ENCODE measurements at regions not wholly inside any gene's neighbourhood (a gene's known extent, or its start where the extent isn't known, plus 50 kb on each side); places are given as distances from the start of the nearest gene placed in this dataset.

GRCh38 chr5:39896706-39897105 lies 471.9 kb upstream of the DAB2 start:
- DNase-seq (ENCODE audit: low read depth): no peak

DNA sequence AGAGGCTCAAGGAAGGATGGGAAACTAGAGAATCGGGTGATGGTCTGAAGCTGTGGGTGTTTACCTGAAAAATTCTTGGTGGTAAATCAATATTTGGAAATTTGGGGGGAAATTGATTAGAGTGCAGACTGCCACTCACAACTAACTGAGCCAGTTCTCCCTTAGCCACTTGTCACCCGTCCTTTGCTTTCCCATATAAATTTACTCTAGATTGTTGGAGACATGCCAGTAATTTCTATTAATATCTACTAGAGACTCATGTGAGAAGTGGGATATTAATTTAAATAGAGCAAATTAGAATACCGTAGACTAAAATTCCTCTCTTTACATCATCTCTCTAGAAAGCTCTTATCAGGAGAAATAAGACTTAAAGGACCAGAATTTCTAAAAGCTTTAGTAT lies 471.3 kb upstream of the DAB2 start:
- no peak for DNase-seq (ENCODE audit: low read depth)

DNA sequence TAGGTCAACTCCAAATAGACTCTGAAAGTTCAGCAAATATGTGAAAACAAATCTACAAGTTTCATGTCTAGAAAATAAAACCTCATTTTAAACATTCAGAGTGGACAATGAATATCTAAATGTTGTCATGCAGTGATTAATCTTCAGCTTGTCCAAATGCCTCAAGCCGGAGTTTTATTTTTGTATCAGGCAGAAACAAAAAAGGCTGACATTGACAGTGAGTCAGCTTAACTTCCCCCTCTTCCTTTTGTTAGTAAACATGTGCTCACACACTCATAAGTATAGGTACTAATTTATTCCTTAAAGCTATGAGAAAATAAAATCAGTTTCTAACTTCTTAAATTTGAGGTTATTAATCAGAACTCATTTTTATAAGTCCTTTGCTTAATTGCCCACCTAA lies 467.9 kb upstream of the DAB2 start:
- peak; percentile 69 for DNase-seq (ENCODE audit: low read depth)

DNA sequence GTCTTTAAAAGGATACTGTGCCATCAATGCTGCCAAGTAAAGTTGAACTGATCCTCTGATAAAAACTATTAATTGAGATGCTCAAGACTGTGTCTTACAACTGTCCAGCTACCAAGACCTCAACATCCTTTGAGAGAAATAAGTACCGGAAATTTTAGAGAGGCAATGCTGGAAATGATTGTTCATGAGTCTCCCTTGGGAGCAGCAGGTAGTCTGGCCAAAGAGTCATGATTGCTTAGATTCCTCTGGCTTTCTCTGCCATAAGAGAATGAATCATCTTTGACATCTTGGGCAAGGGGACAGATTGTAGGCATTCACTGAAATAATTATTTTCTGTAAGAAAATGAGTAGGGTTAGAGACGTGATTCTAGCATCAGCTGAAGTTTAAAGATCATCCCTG lies 466.6 kb upstream of the DAB2 start:
- peak; percentile 73 for DNase-seq (ENCODE audit: low read depth)

GRCh38 chr5:39880985-39881384 lies 456.2 kb upstream of the DAB2 start:
- DNase-seq (ENCODE audit: low read depth): no peak

- no peak for DNase-seq (ENCODE audit: low read depth)
Observed at GRCh38 chr5:39877479-39877878, 452.7 kb upstream of the DAB2 start.

GRCh38 chr5:39876146-39876545 lies 451.4 kb upstream of the DAB2 start:
- DNase-seq (ENCODE audit: low read depth): no peak

DNA sequence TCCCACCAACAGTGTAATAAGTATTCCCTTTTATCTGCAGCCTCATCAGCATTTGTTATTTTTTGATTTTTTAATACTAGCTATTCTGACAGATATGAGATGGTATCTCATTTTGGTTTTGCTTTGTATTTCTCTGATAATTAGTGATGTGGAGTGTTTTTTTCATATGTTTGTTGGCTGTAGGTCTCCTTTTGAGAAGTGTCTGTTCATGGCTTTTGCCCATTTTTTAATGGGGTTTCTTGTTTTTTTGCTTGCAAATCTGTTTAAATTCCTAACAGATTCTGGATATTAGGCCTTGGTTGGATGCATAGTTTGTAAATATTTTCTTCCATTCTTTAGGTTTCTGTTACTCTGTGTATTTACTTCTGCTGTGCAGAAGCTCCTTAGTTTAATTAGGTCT lies 445.4 kb upstream of the DAB2 start:
- no peak for DNase-seq (ENCODE audit: low read depth)

GRCh38 chr5:39869396-39869795 lies 444.6 kb upstream of the DAB2 start:
- DNase-seq (ENCODE audit: low read depth): no peak

DNA sequence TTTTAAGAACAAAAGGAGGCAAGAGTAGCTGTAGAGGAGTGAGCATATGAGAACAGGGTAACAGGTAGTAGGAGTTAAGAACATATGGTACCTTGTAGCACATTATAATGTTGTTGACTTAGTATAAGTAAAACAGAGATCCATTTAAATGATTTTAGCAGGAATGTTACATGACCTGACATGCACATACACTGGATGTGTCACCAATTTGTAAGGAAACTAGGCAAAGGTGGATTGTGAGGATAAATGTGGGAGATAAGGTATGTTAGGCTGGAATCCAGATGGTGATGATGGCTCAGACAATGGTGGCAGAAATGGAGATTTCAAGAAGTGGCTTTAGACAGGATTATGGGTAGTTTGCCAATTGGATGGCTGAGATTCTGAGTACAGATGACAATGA lies 443.1 kb upstream of the DAB2 start:
- no peak for DNase-seq (ENCODE audit: low read depth)

DNA sequence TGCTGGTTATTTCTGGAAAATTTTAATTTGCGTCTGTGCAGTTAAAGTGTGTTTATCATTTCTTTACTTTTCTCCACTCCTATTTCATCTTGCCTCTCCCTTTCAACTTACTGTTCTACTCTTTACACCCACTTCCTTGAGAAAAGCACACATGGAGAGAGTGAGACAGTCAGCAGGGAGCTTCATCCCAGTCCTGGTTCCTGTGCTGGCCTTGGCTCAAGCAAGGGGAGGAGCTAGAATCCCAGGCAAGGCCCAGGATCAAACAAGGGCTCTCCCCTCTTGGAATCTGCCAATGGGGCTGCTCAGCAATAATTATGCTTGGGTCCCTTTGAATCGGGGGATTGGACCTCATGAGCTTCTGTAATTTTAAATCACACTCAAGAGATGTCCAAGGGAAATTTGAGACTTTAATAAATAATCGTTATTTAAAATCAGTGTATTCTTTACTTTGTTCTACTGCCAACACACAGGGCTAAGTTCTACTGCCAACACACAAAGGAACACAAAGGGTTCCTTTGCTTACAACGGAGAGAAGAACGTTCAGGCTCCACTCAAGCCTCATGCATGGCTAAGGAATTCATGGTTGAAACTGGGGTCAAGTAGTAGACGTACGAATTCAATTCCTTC lies 439.3 kb upstream of the DAB2 start:
- no peak for DNase-seq (ENCODE audit: low read depth)

GRCh38 chr5:39857041-39857440 lies 432.3 kb upstream of the DAB2 start:
- no peak for DNase-seq (ENCODE audit: low read depth)

DNA sequence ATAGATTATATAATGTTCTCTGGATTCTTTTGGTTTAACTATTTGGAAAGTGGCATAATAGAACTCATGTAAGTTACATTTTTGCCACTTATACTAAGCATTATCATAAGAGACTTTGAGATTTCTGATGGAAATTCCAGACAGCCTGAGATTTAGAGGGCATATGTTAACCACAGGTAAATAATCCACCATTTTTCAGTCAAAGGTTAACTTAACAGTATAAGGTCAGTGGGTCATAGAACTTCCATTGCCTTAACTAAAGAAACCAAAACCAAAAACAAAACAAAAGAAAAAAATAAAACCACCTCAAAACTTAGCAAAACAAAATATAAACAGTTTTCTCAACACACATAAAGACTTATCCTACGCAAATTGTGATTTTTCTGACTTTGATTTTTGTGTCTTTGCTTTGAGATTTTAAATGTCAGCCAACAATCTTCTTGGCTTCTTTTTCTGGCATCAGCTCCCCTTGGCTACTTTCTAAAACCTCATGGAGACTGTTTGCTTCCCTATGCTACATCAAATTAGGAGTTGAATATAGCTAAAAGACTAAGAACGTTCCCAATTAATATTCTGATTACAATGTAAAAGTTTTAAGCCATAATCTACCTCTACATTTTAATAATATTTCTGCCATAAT lies 430.1 kb upstream of the DAB2 start:
- DNase-seq (ENCODE audit: low read depth): no peak

GRCh38 chr5:39850291-39850690 lies 425.5 kb upstream of the DAB2 start:
- DNase-seq (ENCODE audit: low read depth): no peak

DNA sequence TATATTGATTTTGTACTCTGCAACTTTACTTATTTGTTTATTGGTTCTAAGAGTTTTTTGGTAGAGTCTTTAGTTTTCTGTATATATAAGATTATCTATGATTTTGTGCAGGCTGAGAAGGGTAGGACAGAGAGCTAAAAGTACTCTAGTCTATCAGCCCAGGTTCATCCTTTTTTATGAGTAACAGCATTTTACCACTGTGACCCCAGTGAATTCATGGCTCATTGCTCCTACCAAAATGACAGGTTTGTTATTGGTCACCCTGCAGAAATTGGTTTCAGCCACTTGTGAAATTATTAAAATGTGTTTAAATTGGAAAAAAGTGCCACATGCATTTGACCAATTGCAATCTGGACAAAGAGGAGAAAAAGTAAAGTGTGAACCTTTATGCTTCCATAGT lies 421.4 kb upstream of the DAB2 start:
- DNase-seq (ENCODE audit: low read depth): no peak

DNA sequence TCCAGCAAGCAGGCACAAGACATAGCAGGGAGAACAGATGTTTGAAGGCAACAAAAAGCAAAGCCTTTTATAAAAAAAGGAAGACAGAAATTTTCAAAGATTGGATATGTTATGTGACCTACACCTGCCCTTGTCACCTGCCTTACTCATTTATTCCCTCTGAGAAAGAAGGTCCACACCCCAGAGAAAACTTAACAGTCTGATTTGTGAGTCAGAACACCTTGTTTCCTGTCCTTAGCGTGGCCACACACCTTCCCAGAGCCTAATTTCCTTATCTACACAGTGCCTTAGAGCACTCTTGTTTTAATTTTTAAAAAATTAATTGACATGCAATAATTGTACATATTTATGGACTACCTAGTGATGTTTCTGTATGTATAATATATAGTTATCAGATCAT lies 419.0 kb upstream of the DAB2 start:
- no peak for DNase-seq (ENCODE audit: low read depth)

- DNase-seq (ENCODE audit: low read depth): peak; percentile 13
Observed at GRCh38 chr5:39835371-39835770, 410.6 kb upstream of the DAB2 start.

DNA sequence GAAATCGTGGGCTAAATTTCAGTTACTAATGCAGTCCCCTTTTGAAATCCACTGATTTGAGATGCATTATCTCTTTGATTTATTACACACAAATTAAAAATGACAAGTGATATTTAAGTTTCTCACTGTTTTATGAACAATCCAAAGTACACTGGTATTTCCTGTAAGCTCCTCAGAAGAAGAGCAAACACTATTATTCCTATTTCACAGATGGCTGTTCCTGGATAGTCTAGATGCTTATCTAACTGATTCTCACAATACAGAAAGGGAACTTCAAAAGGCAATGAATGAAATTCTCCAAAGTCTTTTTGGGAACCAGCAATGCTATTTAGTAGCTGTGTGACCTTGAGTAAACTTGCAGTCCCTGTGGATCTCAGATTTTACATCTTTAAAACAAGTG lies 404.7 kb upstream of the DAB2 start:
- no peak for DNase-seq (ENCODE audit: low read depth)

GRCh38 chr5:39826051-39826450 lies 401.3 kb upstream of the DAB2 start:
- DNase-seq (ENCODE audit: low read depth): no peak

DNA sequence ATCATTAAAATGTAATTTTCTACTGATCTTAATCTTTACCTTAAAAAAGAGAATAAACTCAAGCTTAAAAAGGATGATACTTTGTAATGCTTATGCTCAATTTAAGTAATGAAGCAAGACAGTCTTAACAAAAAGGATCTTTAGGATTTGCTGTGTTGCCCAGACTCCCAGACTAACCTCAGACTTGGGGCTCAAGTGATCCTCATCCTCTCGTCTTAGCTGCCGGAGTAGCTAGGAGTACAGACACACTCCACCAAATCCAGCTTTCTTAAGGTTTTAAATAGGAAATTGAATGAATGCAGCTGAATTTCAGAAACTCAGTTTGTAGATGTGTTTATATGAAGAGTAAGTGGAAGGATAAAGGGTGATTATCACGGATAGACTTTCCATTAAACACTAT lies 400.5 kb upstream of the DAB2 start:
- DNase-seq (ENCODE audit: low read depth): no peak

GRCh38 chr5:39822020-39822419 lies 397.2 kb upstream of the DAB2 start:
- DNase-seq (ENCODE audit: low read depth): no peak

DNA sequence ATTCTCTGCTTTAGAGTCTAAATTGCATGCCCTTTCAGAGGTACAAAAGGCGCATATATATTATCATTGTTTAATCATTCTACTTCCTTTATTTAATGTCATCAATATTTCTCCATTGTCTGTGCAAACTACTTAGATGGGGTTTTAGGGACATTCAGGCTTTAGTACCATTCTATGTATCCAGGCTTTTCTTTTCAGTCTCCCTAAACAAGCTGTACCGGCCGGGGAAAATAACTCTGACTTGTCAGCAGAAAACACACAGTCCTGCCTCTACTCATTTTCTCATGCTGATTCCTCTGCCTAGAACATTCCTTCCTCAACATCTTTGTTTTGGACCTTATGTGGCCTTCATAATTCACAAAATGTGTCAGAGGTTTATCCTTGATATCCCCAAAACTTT lies 392.1 kb upstream of the DAB2 start:
- no peak for DNase-seq (ENCODE audit: low read depth)

- DNase-seq (ENCODE audit: low read depth): no peak
Observed at GRCh38 chr5:39816156-39816845, 391.5 kb upstream of the DAB2 start.

DNA sequence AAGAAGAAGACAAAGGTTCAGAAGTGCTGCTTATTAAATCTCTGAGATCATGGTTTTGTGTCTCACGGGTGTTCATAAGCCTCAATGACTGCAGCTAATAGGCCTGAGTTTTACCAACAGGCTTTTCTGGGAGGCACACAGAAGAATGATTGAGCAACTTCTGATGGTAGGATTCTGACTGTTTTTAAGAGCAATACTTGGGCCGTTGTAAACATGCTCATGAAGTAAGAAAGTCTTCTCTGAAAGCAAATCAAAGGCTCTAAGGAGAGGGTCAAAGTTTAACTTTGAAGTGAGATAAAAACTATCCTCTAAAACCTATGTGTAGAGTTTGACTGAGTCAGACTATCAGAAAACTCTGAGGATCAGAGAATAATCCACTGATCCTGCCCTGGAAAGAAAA lies 390.9 kb upstream of the DAB2 start:
- no peak for DNase-seq (ENCODE audit: low read depth)
